OCI-LY7 (cell line): ENCODE measurements at regions not wholly inside any gene's neighbourhood (a gene's known extent, or its start where the extent isn't known, plus 50 kb on each side); places are given as distances from the start of the nearest gene placed in this dataset.

ENCODE experiments used
- CTCF ChIP-seq: fragments of 200-600 bp; sonication (generic); conservative IDR thresholded peaks from 2 replicates; pipeline ENCODE4 v1.5.1; 2014; ENCODE audit warnings: mild to moderate bottlenecking, antibody characterized with exemption, low read length, moderate library complexity, mixed read lengths
- EZH2phosphoT487 ChIP-seq: fragments of 200-600 bp; sonication (generic); IDR thresholded peaks from 2 replicates; pipeline ENCODE4 v1.6.1; 2018; ENCODE audit warnings: low read depth, borderline replicate concordance, mild to moderate bottlenecking, mixed run types, antibody characterized with exemption, low read length, moderate library complexity, mixed read lengths

GRCh38 chr1:4083231-4084047, 183.4 kb upstream of the C1orf174 start:
- TF ChIP-seq EZH2phosphoT487 (no peak), CTCF (no peak)
